ENCODE measurements at regions not wholly inside any gene's neighbourhood (a gene's known extent, or its start where the extent isn't known, plus 50 kb on each side); places are given as distances from the start of the nearest gene placed in this dataset.

DNA sequence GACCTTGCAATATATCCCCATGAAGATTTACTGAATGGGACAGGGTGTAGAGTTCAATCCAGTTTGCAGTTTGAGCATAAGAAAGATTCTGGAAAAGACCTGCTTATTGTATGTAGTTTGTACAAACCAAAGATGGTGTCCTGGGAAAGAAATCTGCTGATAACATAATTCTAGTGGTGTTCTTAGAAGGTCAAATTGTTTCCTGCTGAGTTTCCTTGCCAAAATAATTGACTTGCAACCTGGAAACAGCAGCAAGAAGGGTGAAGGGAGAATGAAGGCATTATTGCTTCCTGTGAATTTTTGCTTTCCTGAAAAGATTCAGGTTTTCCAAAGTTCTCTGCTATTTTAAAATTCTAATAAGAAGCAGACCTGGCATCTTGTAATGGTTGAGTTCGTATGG lies 222.9 kb downstream of the KIF20B start:
- TF ChIP-seq, protein P1, sequence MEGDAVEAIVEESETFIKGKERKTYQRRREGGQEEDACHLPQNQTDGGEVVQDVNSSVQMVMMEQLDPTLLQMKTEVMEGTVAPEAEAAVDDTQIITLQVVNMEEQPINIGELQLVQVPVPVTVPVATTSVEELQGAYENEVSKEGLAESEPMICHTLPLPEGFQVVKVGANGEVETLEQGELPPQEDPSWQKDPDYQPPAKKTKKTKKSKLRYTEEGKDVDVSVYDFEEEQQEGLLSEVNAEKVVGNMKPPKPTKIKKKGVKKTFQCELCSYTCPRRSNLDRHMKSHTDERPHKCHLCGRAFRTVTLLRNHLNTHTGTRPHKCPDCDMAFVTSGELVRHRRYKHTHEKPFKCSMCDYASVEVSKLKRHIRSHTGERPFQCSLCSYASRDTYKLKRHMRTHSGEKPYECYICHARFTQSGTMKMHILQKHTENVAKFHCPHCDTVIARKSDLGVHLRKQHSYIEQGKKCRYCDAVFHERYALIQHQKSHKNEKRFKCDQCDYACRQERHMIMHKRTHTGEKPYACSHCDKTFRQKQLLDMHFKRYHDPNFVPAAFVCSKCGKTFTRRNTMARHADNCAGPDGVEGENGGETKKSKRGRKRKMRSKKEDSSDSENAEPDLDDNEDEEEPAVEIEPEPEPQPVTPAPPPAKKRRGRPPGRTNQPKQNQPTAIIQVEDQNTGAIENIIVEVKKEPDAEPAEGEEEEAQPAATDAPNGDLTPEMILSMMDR (IDR thresholded peaks at IDR 0.05; ENCODE audit: insufficient read depth, low read length, poor library complexity, severe bottlenecking), result no peak
- TF ChIP-seq EZH2phosphoT487 (conservative IDR thresholded peaks at IDR 0.05; ENCODE audit: low read length), result no peak

Data from SU-DHL-6 (cell line).